NCI-H526 (cell line): ENCODE measurements at regions not wholly inside any gene's neighbourhood (a gene's known extent, or its start where the extent isn't known, plus 50 kb on each side); places are given as distances from the start of the nearest gene placed in this dataset.

Experiments used
- DNase-seq, 2 experiments: peaks; one replicate each; lab custom pipeline; 2025; lab: John Stamatoyannopoulos, UW

GRCh38 chr7:119102291-119102690 is 877.8 kb downstream of the ANKRD7 start:
- no peak for DNase-seq

- DNase-seq = no peak
Measured at GRCh38 chr7:119105381-119105780, 880.9 kb downstream of the ANKRD7 start.

GRCh38 chr7:119123326-119123725 is 898.8 kb downstream of the ANKRD7 start:
- DNase-seq = no peak

GRCh38 chr7:119127706-119128105 is 903.2 kb downstream of the ANKRD7 start:
- no peak for DNase-seq

GRCh38 chr7:119132436-119132835 is 907.9 kb downstream of the ANKRD7 start:
- no peak for DNase-seq

GRCh38 chr7:119167431-119167830 is 942.9 kb downstream of the ANKRD7 start:
- no peak for DNase-seq

GRCh38 chr7:119172043-119172442 is 947.5 kb downstream of the ANKRD7 start:
- DNase-seq = no peak

- DNase-seq = peak; percentile 88 to 94
Measured at GRCh38 chr7:119175911-119176627, 951.6 kb downstream of the ANKRD7 start.

- no peak for DNase-seq
Measured at GRCh38 chr7:119177863-119178262, 953.4 kb downstream of the ANKRD7 start.

GRCh38 chr7:119184124-119184788 is 959.8 kb downstream of the ANKRD7 start:
- no peak for DNase-seq

- no peak for DNase-seq
Measured at GRCh38 chr7:119196183-119196582, 971.7 kb downstream of the ANKRD7 start.

- DNase-seq = no peak
Measured at GRCh38 chr7:119197172-119197876, 972.8 kb downstream of the ANKRD7 start.

- DNase-seq = peak; percentile 47 to 85
Measured at GRCh38 chr7:119197877-119198527, 973.5 kb downstream of the ANKRD7 start.

GRCh38 chr7:119219663-119220062 is 995.2 kb downstream of the ANKRD7 start:
- DNase-seq = no peak

- DNase-seq = no peak
Measured at GRCh38 chr7:119223930-119224329, 999.4 kb downstream of the ANKRD7 start.

GRCh38 chr7:119228482-119228881 is 1004.0 kb downstream of the ANKRD7 start:
- DNase-seq = no peak

GRCh38 chr7:119232091-119232490 is 1007.6 kb downstream of the ANKRD7 start:
- DNase-seq = no peak

- no peak for DNase-seq
Measured at GRCh38 chr7:119233015-119233414, 1008.5 kb downstream of the ANKRD7 start.

- DNase-seq = no peak
Measured at GRCh38 chr7:119252962-119253361, 1020.0 kb upstream of the KCND2 start.

- DNase-seq = no peak
Measured at GRCh38 chr7:119254742-119255141, 1018.2 kb upstream of the KCND2 start.

- no peak for DNase-seq
Measured at GRCh38 chr7:119256001-119256400, 1017.0 kb upstream of the KCND2 start.

GRCh38 chr7:119256446-119257131 is 1016.4 kb upstream of the KCND2 start:
- DNase-seq = peak in 1 of 2 experiments; percentile 31
